SK-N-SH (cell line): ENCODE measurements at regions not wholly inside any gene's neighbourhood (a gene's known extent, or its start where the extent isn't known, plus 50 kb on each side); places are given as distances from the start of the nearest gene placed in this dataset.

Experiments
- CTCF ChIA-PET: fragments of 300-600, 350-600 bp; formaldehyde crosslinking; extraction: SDS; loops from one replicate; lab custom pipeline; 2021; lab: Yijun Ruan, JAX
- POLR2A ChIA-PET: fragments of 350-600 bp; sonication (Branson Sonifier 250); formaldehyde crosslinking; extraction: SDS; loops from one replicate; lab custom pipeline; 2020; ENCODE audit warnings: antibody characterized with exemption, inconsistent platforms; lab: Yijun Ruan, JAX
- DNase-seq: peaks from one replicate; pipeline ENCODE4 v3.0.0; 2012
- H2AFZ ChIP-seq: fragments of 200-600 bp; sonication (generic); 2 replicates; pipeline ENCODE4 v1.8.1; 2016; ENCODE audit warnings: antibody characterized with exemption, mild to moderate bottlenecking, low read depth
- H3F3A ChIP-seq: fragments of 200-600 bp; sonication (generic); replicated peaks from 2 replicates; pipeline ENCODE3; 2016; ENCODE audit warnings: antibody characterized with exemption, mild to moderate bottlenecking; ENCODE audit not compliant: insufficient read depth
- H3K27ac ChIP-seq, 2 experiments: fragments of 200-500 bp in 1 of 2; fragments of 200-600 bp in 1 of 2; sonication (Bioruptor generic) in 1 of 2; sonication (generic), shearing (Covaris generic) in 1 of 2; 2 replicates each; pipeline versions ENCODE4 v1.5.1 to v1.6.1; 2014 to 2016; ENCODE audit warnings: low read depth in 2 of 2, inconsistent platforms in 1 of 2, low read length in 1 of 2, mild to moderate bottlenecking in 1 of 2, mixed read lengths in 1 of 2
- H3K27me3 ChIP-seq: fragments of 200-600 bp; sonication (generic), shearing (Covaris generic); 2 replicates; pipeline ENCODE4 v1.6.1; 2016; ENCODE audit warnings: mixed run types; ENCODE audit not compliant: insufficient read depth
- H3K36me3 ChIP-seq, 2 experiments: fragments of 200-500 bp in 1 of 2; fragments of 200-600 bp in 1 of 2; sonication (Bioruptor generic) in 1 of 2; sonication (generic) in 1 of 2; replicated peaks in 1 of 2; 2 replicates each; pipeline versions ENCODE3 to v1.5.1; 2014 to 2016; ENCODE audit warnings: low read length in 1 of 2, mild to moderate bottlenecking in 1 of 2; ENCODE audit not compliant: insufficient read depth in 2 of 2, control insufficient read depth in 1 of 2
- H3K4me1 ChIP-seq, 2 experiments: fragments of 200-500 bp in 1 of 2; fragments of 200-600 bp in 1 of 2; sonication (Bioruptor generic) in 1 of 2; sonication (generic), shearing (Covaris generic) in 1 of 2; 2 replicates each; pipeline versions ENCODE4 v1.5.1 to v1.6.1; 2014 to 2016; ENCODE audit warnings: low read depth in 1 of 2, low read length in 1 of 2, mixed run types in 1 of 2; ENCODE audit not compliant: insufficient read depth in 2 of 2, control insufficient read depth in 1 of 2
- H3K4me2 ChIP-seq: fragments of 200-600 bp; sonication (generic), shearing (Covaris generic); 2 replicates; pipeline ENCODE4 v1.6.1; 2017; ENCODE audit warnings: mixed run types
- H3K4me3 ChIP-seq, 2 experiments: fragments of 200-500 bp in 1 of 2; fragments of 200-600 bp in 1 of 2; sonication (Bioruptor generic) in 1 of 2; sonication (generic), shearing (Covaris generic) in 1 of 2; 2 replicates each; pipeline versions ENCODE4 v1.5.1 to v1.8.1; 2014 to 2016; ENCODE audit warnings: low read depth in 2 of 2, inconsistent platforms in 1 of 2, low read length in 1 of 2, mild to moderate bottlenecking in 1 of 2, mixed read lengths in 1 of 2, moderate library complexity in 1 of 2
- H3K79me2 ChIP-seq: fragments of 200-600 bp; sonication (generic); 2 replicates; pipeline ENCODE4 v1.8.1; 2017; ENCODE audit warnings: mild to moderate bottlenecking; ENCODE audit not compliant: insufficient read depth
- H3K9ac ChIP-seq: fragments of 200-600 bp; sonication (generic); 2 replicates; pipeline ENCODE4 v1.6.1; 2017; ENCODE audit warnings: mixed run types
- H3K9me2 ChIP-seq: fragments of 200-600 bp; sonication (generic); 2 replicates; pipeline ENCODE4 v1.6.1; 2017; ENCODE audit warnings: mixed run types
- H3K9me3 ChIP-seq: fragments of 200-600 bp; sonication (generic); 2 replicates; pipeline ENCODE4 v1.6.1; 2017; ENCODE audit warnings: mixed run types, mild to moderate bottlenecking, moderate library complexity
- H4K20me1 ChIP-seq: fragments of 200-600 bp; sonication (generic); 2 replicates; pipeline ENCODE4 v1.6.1; 2017; ENCODE audit warnings: mild to moderate bottlenecking, mixed run types; ENCODE audit not compliant: insufficient read depth
- FOXM1 ChIP-seq: IDR thresholded peaks from 2 replicates; pipeline ENCODE4 v1.4.0; 2012; ENCODE audit warnings: low read depth, mild to moderate bottlenecking
- JUND ChIP-seq: IDR thresholded peaks from 2 replicates; pipeline ENCODE4 v1.4.0; 2012
- MXI1 ChIP-seq: IDR thresholded peaks from 2 replicates; pipeline ENCODE4 v1.6.1; 2012; ENCODE audit warnings: mild to moderate bottlenecking, low read depth, low read length, improper control_type of control experiment
- RAD21 ChIP-seq: IDR thresholded peaks from 2 replicates; pipeline ENCODE4 v1.6.1; 2012; ENCODE audit warnings: mild to moderate bottlenecking, low read length
- RXRA ChIP-seq: IDR thresholded peaks from 2 replicates; pipeline ENCODE4 v1.4.0; 2012; ENCODE audit warnings: low read depth, mild to moderate bottlenecking, borderline replicate concordance
- TAF1 ChIP-seq: IDR thresholded peaks from 2 replicates; pipeline ENCODE4 v1.6.1; 2012; ENCODE audit warnings: low read depth, mild to moderate bottlenecking, low read length, moderate library complexity, borderline replicate concordance
- TEAD4 ChIP-seq: IDR thresholded peaks from 2 replicates; pipeline ENCODE4 v1.4.0; 2012; ENCODE audit warnings: mild to moderate bottlenecking, borderline replicate concordance; ENCODE audit not compliant: insufficient read depth
- YY1 ChIP-seq: IDR thresholded peaks from 2 replicates; pipeline ENCODE4 v1.4.0; 2012; ENCODE audit warnings: low read depth, mild to moderate bottlenecking
- WGBS: methylation state at CpG from one replicate; pipeline ENCODE4 v1.1.6; 2017; ENCODE audit warnings: low lambda C conversion rate; 5-methylcytosine and 5-hydroxymethylcytosine counted together
- TF ChIP-seq, protein P1 (sequence below): fragments of 200-600 bp; sonication (generic); IDR thresholded peaks from 2 replicates; pipeline ENCODE4 v1.6.1; 2017; ENCODE audit warnings: antibody characterized with exemption, mild to moderate bottlenecking, moderate library complexity
- TF ChIP-seq, protein P2 (sequence below): IDR thresholded peaks from 2 replicates; pipeline ENCODE4; 2012

DNA sequence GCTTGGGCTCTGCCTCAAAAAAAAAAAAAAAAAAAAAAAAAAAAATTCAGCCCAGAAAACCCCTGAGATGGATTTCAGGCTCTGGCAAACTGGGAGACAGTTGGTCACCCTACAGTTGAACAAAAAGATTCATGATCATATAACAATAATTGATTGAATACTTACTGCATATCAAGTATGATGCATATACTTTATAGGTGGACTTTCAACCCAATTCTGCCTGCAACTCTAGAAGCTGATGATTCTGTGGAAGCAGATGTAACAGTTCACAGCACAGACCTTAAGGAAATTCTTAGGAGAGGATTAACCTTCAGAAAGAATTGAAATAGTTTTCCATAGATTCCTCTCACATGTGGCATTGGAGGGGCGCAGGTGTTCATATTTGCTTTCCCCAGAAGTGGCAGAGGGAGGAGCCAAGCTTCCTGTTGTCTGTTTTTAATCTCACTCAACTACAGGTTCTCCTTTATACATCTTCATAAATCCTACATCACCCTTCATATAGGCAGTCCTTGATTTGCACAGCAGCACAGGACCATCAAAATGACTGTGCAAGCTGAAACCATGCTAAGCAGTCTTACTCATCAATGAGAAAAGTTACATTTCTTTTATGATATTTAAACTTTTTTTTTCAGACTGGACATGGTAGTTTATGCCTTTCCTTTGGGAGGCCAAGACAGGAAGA, 149.4 kb upstream of the KLF3 start:
- Histone ChIP-seq H3K9ac (no peak overlapping the region), H3K4me2 (no peak overlapping the region), H3K4me3 (no peak overlapping the region), H3K79me2 (no peaks in the 10 kb centered on the region), H3K9me2 (no peaks in the 10 kb centered on the region), H2AFZ (no peak overlapping the region), H3K27ac (no peak overlapping the region), H3F3A (no peaks in the 10 kb centered on the region), H3K4me1 (peaks cover 0 to 4% of the 10 kb centered on the region in 2 experiments; a peak in 2 of 4 replicates), H4K20me1 (no peaks in the 10 kb centered on the region), H3K36me3 (no peaks in the 10 kb centered on the region), H3K9me3 (no peaks in the 10 kb centered on the region), H3K27me3 (peaks cover 2% of the 10 kb centered on the region; the same call in 1 of the 2 replicates)
- CTCF ChIA-PET: no interaction called here
- 29% methylated on average over 1 of the region's 1 CpG for WGBS
- no peak for DNase-seq
- TF ChIP-seq TAF1 (no peak), MXI1 (no peak)
- POLR2A ChIA-PET: no interaction called here

DNA sequence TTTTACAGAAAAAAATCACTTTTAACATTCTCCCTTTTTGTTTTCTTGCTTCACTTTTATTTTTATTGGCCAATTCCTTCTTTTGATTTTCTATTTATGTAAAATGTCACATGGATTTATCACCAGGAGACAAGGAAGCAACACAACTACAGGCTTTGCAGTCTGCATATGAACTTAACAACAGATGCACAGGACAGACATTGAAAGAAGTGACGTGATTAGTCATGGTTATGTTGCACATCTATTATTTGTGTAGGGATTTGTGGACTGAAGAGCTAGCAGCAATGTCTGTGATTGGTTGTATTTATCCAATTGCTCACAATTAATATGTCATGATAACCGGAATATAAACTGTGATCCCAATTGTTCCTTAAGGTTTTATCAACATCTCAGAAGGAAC, 147.8 kb upstream of the KLF3 start:
- H3K9ac ChIP-seq: no peak overlapping the region
- CTCF ChIA-PET: interaction anchor here (0.6 kb wide), 1 partner anchor 159 kb away, joined by 5 read pairs; no protein-coding TSS in a partner anchor
- H3K9me2 ChIP-seq: no peaks in the 10 kb centered on the region
- no peak for DNase-seq
- no peaks in the 10 kb centered on the region for H3K79me2 ChIP-seq
- no peak overlapping the region for H3K27ac ChIP-seq
- H3K4me3 ChIP-seq: no peak overlapping the region
- H3K27me3 ChIP-seq: peaks cover 6% of the 10 kb centered on the region; the same call in 1 of the 2 replicates
- POLR2A ChIA-PET: no interaction called here
- no peaks in the 10 kb centered on the region for H3K36me3 ChIP-seq
- peaks cover 0 to 4% of the 10 kb centered on the region in 2 experiments; a peak in 2 of 4 replicates for H3K4me1 ChIP-seq
- H3K4me2 ChIP-seq: no peak overlapping the region
- TF ChIP-seq, protein P1, sequence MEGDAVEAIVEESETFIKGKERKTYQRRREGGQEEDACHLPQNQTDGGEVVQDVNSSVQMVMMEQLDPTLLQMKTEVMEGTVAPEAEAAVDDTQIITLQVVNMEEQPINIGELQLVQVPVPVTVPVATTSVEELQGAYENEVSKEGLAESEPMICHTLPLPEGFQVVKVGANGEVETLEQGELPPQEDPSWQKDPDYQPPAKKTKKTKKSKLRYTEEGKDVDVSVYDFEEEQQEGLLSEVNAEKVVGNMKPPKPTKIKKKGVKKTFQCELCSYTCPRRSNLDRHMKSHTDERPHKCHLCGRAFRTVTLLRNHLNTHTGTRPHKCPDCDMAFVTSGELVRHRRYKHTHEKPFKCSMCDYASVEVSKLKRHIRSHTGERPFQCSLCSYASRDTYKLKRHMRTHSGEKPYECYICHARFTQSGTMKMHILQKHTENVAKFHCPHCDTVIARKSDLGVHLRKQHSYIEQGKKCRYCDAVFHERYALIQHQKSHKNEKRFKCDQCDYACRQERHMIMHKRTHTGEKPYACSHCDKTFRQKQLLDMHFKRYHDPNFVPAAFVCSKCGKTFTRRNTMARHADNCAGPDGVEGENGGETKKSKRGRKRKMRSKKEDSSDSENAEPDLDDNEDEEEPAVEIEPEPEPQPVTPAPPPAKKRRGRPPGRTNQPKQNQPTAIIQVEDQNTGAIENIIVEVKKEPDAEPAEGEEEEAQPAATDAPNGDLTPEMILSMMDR: no peak
- TF ChIP-seq FOXM1 (no peak), RAD21 (no peak), RXRA (no peak), TAF1 (no peak), YY1 (no peak), TEAD4 (no peak), JUND (no peak)
- TF ChIP-seq, protein P2, sequence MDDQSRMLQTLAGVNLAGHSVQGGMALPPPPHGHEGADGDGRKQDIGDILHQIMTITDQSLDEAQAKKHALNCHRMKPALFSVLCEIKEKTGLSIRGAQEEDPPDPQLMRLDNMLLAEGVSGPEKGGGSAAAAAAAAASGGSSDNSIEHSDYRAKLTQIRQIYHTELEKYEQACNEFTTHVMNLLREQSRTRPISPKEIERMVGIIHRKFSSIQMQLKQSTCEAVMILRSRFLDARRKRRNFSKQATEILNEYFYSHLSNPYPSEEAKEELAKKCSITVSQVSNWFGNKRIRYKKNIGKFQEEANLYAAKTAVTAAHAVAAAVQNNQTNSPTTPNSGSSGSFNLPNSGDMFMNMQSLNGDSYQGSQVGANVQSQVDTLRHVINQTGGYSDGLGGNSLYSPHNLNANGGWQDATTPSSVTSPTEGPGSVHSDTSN: no peak
- no peaks in the 10 kb centered on the region for H3K9me3 ChIP-seq
- no peak overlapping the region for H2AFZ ChIP-seq
- 22% methylated on average over 2 of the region's 2 CpGs for WGBS
- no peaks in the 10 kb centered on the region for H4K20me1 ChIP-seq
- H3F3A ChIP-seq: no peaks in the 10 kb centered on the region
